CD4-positive, alpha-beta T cell treated with Interleukin-15 for 1 hour (primary cell): ENCODE measurements at regions not wholly inside any gene's neighbourhood (a gene's known extent, or its start where the extent isn't known, plus 50 kb on each side); places are given as distances from the start of the nearest gene placed in this dataset.

Source experiments
- DNase-seq: peaks from one replicate; pipeline ENCODE4 v3.0.0-alpha.2; 2020

DNA sequence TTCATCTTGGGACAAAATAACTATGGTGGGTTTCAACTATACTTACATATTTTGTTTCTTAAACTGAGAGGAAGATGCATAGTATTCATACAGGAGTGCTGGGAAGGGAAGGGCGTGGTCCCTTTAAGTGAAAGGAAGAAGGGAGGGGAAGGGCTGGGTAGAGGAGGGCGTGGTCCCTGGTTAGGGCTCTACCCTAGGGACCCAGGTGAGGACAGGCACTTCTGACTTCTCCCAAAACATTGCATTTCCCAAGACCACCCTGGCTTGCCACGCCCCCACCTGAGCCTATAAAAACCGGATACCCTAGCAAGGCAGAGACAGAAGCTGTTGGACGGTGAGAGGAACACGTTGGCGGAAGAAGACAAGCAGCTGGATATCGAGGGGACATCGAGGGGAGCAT lies 157.6 kb upstream of the PLXNA4 start:
- DNase-seq, result no peak

- no peak for DNase-seq
Measured at GRCh38 chr7:132732321-132732865, 156.1 kb upstream of the PLXNA4 start.

DNA sequence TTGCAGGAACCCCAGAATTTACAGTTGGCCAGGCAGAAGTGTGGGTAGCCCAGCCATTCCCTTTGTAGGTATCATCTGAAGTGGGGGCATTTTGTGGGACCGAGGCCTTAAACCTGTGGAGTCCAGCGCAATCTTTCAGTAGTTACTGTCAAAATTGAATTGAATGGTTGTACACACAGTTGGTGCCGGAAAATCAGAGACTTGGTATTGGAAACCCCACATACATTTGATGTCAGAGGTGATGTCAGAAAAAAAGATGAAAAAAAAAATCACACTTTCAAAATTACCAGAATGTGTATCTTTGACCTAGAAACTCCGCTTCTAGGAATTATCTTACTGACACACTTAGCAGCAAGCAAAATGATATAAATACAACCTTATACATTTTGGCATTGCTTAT lies 153.8 kb upstream of the PLXNA4 start:
- DNase-seq, result no peak

- no peak for DNase-seq
Measured at GRCh38 chr7:132723506-132724081, 147.3 kb upstream of the PLXNA4 start.

DNA sequence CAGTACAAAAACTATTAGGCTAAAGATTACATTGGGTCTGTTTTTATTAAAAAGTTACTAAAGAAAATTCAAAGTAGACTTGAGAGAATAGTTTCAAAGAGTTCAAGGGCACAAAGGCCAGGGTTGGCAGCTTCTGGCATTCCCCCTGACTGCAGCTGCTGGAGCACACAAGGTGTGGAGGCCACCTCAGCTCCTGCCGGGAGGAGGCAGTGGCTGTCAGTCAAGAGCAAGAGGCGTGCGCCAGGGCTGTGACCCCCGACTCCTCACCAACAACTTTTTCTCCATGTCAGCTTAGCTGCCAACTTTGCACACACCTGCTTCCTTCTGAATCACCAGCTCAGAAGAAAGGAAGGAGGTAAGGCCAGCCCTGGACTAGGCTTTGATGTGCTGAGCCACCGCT lies 144.6 kb upstream of the PLXNA4 start:
- DNase-seq, result no peak

- DNase-seq, result no peak
Measured at GRCh38 chr7:132713893-132714292, 137.6 kb upstream of the PLXNA4 start.

- DNase-seq, result no peak
Measured at GRCh38 chr7:132709971-132710567, 133.8 kb upstream of the PLXNA4 start.

- no peak for DNase-seq
Measured at GRCh38 chr7:132708470-132708869, 132.2 kb upstream of the PLXNA4 start.

- DNase-seq, result no peak
Measured at GRCh38 chr7:132705146-132705545, 128.9 kb upstream of the PLXNA4 start.

DNA sequence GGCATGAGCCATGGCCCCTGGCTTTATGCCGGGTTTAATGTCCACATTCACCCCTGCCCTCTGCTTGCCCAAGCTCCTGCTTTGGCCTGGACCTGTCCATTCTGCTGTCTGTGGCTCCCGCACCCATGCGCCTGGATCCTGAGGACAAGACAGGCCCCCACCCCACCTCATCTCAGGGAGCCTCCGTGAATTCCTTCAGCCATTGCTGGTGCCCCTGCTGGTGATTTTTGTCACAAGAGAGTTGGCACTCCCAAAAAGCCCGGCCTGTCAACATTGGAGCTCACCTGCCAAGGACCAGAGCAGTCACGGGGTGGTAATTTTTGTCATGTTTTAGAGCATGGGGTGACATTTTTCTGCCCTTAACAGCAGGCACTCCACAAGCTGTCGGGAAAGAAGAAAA lies 127.5 kb upstream of the PLXNA4 start:
- DNase-seq, result no peak

- DNase-seq, result no peak
Measured at GRCh38 chr7:132697003-132697402, 120.7 kb upstream of the PLXNA4 start.

GRCh38 chr7:132696332-132696731 lies 120.1 kb upstream of the PLXNA4 start:
- no peak for DNase-seq

- DNase-seq, result no peak
Measured at GRCh38 chr7:132691201-132691600, 114.9 kb upstream of the PLXNA4 start.

- no peak for DNase-seq
Measured at GRCh38 chr7:132690174-132690573, 113.9 kb upstream of the PLXNA4 start.

DNA sequence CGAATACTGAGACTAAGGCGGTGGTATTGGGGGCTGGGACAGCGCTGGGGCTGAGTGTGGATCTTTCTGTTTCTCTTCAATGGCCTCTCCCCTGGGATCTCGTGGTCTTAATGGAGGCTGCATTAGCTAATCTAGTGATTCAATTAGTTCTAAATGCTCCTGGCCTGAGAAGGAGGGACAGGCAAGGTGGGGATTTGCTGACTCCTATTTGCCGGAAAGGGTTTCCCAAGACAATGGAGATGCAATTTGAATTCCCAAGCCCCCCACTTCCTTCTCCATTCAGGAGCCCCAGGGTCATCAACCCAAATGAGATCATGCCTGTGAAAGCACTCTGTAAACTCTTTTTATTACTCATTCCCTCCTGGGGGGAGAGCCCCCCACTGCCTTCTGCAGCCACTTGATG lies 111.7 kb upstream of the PLXNA4 start:
- DNase-seq, result no peak

GRCh38 chr7:132687016-132687415 lies 110.7 kb upstream of the PLXNA4 start:
- no peak for DNase-seq

GRCh38 chr7:132685277-132685676 lies 109.0 kb upstream of the PLXNA4 start:
- no peak for DNase-seq

GRCh38 chr7:132683896-132684690 lies 107.8 kb upstream of the PLXNA4 start:
- no peak for DNase-seq

GRCh38 chr7:132681951-132682350 lies 105.7 kb upstream of the PLXNA4 start:
- no peak for DNase-seq

DNA sequence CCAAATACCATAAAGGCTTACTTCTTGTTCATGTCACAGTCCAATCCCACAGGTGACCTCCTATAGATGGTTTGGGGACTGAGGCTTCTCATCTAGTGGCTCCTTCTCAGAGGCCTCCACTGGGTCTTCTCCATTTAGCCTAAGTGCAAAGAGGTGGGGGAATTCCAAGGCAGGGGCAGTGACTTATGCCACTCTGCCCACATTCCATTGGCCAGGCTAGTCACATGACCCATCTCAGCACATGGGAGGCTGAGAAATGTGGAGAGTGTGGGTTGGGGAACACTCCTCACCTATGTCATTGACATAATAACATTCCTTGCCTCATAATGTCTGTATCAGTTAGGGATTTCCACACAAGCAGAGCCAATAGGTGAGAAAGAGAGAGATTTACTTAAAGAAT lies 104.3 kb upstream of the PLXNA4 start:
- DNase-seq, result no peak

GRCh38 chr7:132678656-132679055 lies 102.4 kb upstream of the PLXNA4 start:
- DNase-seq, result no peak

- no peak for DNase-seq
Measured at GRCh38 chr7:132677918-132678317, 101.6 kb upstream of the PLXNA4 start.

DNA sequence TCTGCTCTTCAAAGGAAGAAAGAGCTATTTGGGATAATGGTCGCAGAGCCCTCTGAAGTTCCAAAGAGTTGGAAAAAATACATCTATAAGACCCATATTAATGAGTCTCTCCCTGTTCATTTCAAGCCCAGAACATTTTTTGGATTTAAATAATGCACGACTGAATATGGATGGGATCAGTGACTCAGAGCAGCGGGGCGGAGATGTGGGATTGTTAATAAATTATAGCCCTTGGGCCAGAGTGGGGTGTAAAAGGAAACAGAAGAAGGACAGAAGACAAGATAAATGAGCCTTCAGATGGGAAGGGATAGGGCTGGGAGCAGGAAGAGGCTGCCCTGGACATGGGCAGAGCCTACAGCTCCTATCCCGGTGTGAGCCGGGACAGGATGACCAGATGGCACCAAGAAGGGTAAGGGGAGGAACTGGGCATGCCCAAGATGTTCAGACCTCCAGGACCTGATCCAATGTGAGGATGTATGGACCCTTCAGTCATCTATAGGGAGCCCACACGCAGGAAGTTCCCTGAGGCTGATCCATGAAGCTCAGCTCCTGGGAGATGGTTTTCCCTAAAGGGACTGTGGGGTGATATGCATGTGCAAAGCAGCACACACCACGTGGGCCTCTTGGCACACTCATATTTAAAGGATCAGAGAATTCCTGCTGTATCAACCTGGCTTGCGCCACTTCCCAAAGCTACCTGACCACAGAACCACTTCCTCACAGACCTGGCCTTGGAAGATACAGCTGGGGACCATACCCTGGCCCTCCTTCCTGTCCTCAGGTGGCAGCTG lies 96.1 kb upstream of the PLXNA4 start:
- no peak for DNase-seq
